ENCODE measurements at regions not wholly inside any gene's neighbourhood (a gene's known extent, or its start where the extent isn't known, plus 50 kb on each side); places are given as distances from the start of the nearest gene placed in this dataset.

DNA sequence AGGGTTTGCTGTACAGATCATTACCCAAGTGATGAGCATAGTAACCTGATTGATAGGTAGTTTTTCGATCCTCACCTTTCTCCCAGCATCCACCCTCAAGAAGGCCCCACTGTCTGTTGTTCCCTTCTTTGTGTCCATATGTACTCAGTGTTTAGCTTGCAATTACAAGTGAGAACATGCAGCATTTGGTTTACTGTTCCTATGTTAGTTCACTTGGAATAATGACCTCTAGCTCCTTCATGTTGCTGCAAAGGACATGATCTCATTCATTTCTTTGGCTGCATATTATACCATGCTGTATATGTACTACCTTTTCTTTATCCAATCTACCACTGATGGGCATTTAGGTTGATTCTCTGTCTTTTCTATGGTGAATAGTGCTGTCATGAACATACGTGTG lies 181.6 kb upstream of the FOXG1 start:
- Histone ChIP-seq H3K9me3 (ENCODE audit: control insufficient read depth, insufficient read depth, low read depth, low read length) (no peaks in the 10 kb centered on the region), H3K4me1 (ENCODE audit: control insufficient read depth, insufficient read depth, low read length) (no peaks in the 10 kb centered on the region), H3K4me3 (ENCODE audit: low read depth in 2 of 2, low read length in 2 of 2) (no peak overlapping the region), H3K36me3 (ENCODE audit: control insufficient read depth, insufficient read depth, low read length) (no peaks in the 10 kb centered on the region), H3K27ac (ENCODE audit: low read length) (no peak overlapping the region), H3K27me3 (ENCODE audit: control insufficient read depth, insufficient read depth, low read length) (no peaks in the 10 kb centered on the region)
- DNase-seq (ENCODE audit: low read depth, low spot score): no peak
- in situ Hi-C loops (cut with HindIII; ENCODE audit: low pct_unique_long_range_greater_than_20kb, low sequenced_read_pairs): no loop called here
- ChIA-PET CTCF (no interaction called here), POLR2A (interaction anchor here (0.6 kb wide), 1 partner anchor 170 kb away, joined by 4 read pairs; no protein-coding TSS in a partner anchor)
- intact Hi-C loops (cut with micrococcal nuclease; ENCODE audit: unreplicated experiment): no loop called here
- no TSS peak for BruUV-seq (replicated peaks)
- TF ChIP-seq, protein P1, sequence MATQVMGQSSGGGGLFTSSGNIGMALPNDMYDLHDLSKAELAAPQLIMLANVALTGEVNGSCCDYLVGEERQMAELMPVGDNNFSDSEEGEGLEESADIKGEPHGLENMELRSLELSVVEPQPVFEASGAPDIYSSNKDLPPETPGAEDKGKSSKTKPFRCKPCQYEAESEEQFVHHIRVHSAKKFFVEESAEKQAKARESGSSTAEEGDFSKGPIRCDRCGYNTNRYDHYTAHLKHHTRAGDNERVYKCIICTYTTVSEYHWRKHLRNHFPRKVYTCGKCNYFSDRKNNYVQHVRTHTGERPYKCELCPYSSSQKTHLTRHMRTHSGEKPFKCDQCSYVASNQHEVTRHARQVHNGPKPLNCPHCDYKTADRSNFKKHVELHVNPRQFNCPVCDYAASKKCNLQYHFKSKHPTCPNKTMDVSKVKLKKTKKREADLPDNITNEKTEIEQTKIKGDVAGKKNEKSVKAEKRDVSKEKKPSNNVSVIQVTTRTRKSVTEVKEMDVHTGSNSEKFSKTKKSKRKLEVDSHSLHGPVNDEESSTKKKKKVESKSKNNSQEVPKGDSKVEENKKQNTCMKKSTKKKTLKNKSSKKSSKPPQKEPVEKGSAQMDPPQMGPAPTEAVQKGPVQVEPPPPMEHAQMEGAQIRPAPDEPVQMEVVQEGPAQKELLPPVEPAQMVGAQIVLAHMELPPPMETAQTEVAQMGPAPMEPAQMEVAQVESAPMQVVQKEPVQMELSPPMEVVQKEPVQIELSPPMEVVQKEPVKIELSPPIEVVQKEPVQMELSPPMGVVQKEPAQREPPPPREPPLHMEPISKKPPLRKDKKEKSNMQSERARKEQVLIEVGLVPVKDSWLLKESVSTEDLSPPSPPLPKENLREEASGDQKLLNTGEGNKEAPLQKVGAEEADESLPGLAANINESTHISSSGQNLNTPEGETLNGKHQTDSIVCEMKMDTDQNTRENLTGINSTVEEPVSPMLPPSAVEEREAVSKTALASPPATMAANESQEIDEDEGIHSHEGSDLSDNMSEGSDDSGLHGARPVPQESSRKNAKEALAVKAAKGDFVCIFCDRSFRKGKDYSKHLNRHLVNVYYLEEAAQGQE (IDR thresholded peaks at IDR 0.05; ENCODE audit: insufficient read depth in 1 of 2, low read depth in 2 of 2, low read length in 1 of 2): no peak
- TF ChIP-seq CTCF (IDR thresholded peaks at IDR 0.05) (no peak), SIN3A (IDR thresholded peaks at IDR 0.05; ENCODE audit: borderline replicate concordance, insufficient read depth, low read depth, low read length) (no peak), TCF7L2 (IDR thresholded peaks at IDR 0.05; ENCODE audit: low read depth, low read length) (no peak)
- no peak for ATAC-seq

GRCh38 chr14:28589792-28590191 lies 176.8 kb upstream of the FOXG1 start:
- Histone ChIP-seq H3K4me1 (ENCODE audit: control insufficient read depth, insufficient read depth, low read length) (no peaks in the 10 kb centered on the region), H3K36me3 (ENCODE audit: control insufficient read depth, insufficient read depth, low read length) (no peaks in the 10 kb centered on the region), H3K9me3 (ENCODE audit: control insufficient read depth, insufficient read depth, low read depth, low read length) (no peaks in the 10 kb centered on the region), H3K27ac (ENCODE audit: low read length) (no peak overlapping the region), H3K4me3 (ENCODE audit: low read depth in 2 of 2, low read length in 2 of 2) (no peak overlapping the region), H3K27me3 (ENCODE audit: control insufficient read depth, insufficient read depth, low read length) (no peaks in the 10 kb centered on the region)
- no peak for TF ChIP-seq CTCF (IDR thresholded peaks at IDR 0.05)
- TF ChIP-seq POLR2AphosphoS5 (IDR thresholded peaks at IDR 0.05; ENCODE audit: low read depth, low read length): no peak
- no peak for TF ChIP-seq TCF7L2 (IDR thresholded peaks at IDR 0.05; ENCODE audit: low read depth, low read length)
- TF ChIP-seq, protein P1 (IDR thresholded peaks at IDR 0.05; ENCODE audit: insufficient read depth in 1 of 2, low read depth in 2 of 2, low read length in 1 of 2): no peak
- TF ChIP-seq SIN3A (IDR thresholded peaks at IDR 0.05; ENCODE audit: borderline replicate concordance, insufficient read depth, low read depth, low read length): no peak
- POLR2A ChIA-PET: no interaction called here
- in situ Hi-C loops (cut with HindIII; ENCODE audit: low pct_unique_long_range_greater_than_20kb, low sequenced_read_pairs) (no loop called here), intact Hi-C loops (cut with micrococcal nuclease; ENCODE audit: unreplicated experiment) (no loop called here)
- no TSS peak for BruUV-seq (replicated peaks)
- no peak for ATAC-seq
- no peak for DNase-seq (ENCODE audit: low read depth, low spot score)
- CTCF ChIA-PET: no interaction called here
